Epithelial cell of prostate (primary cell): ENCODE measurements at regions not wholly inside any gene's neighbourhood (a gene's known extent, or its start where the extent isn't known, plus 50 kb on each side); places are given as distances from the start of the nearest gene placed in this dataset.

Experiments used
- DNase-seq: peaks from one replicate; pipeline ENCODE4 v3.0.0-alpha.2; 2011; ENCODE audit warnings: low read depth, low spot score
- H3K27ac ChIP-seq: fragments of 450-650 bp; 2 replicates; pipeline ENCODE4 v1.5.1; 2017; ENCODE audit warnings: mild to moderate bottlenecking

GRCh38 chr6:21840428-21840827 lies 246.9 kb downstream of the SOX4 start:
- DNase-seq = no peak
- H3K27ac ChIP-seq = peak overlapping the region; percentile 70

GRCh38 chr6:21842875-21843645 lies 249.5 kb downstream of the SOX4 start:
- DNase-seq = no peak

GRCh38 chr6:21844120-21844917 lies 250.8 kb downstream of the SOX4 start:
- H3K27ac ChIP-seq = no peak overlapping the region
- no peak for DNase-seq

More at GRCh38 chr6:21842875-21843645, 249.5 kb downstream of the SOX4 start:
- H3K27ac ChIP-seq = no peak overlapping the region

- no peak overlapping the region for H3K27ac ChIP-seq
- DNase-seq = no peak
Measured at GRCh38 chr6:21845018-21845417, 251.5 kb downstream of the SOX4 start.

GRCh38 chr6:21845439-21846140 lies 252.0 kb downstream of the SOX4 start:
- DNase-seq = no peak
- H3K27ac ChIP-seq = no peak overlapping the region

- H3K27ac ChIP-seq = no peak overlapping the region
- DNase-seq = no peak
Measured at GRCh38 chr6:21846541-21847451, 253.2 kb downstream of the SOX4 start.

GRCh38 chr6:21847711-21848480 lies 254.3 kb downstream of the SOX4 start:
- no peak overlapping the region for H3K27ac ChIP-seq
- no peak for DNase-seq

- no peak for DNase-seq
- H3K27ac ChIP-seq = no peak overlapping the region
Measured at GRCh38 chr6:21850691-21851090, 257.1 kb downstream of the SOX4 start.

GRCh38 chr6:21855811-21856455 lies 262.4 kb downstream of the SOX4 start:
- no peak for DNase-seq
- peak overlapping the region; percentile 94 for H3K27ac ChIP-seq

GRCh38 chr6:21856456-21856825 lies 262.9 kb downstream of the SOX4 start:
- peak overlapping the region; percentile 94 for H3K27ac ChIP-seq
- DNase-seq = peak; percentile 88

GRCh38 chr6:21856844-21857243 lies 263.3 kb downstream of the SOX4 start:
- DNase-seq = peak; percentile 85
- H3K27ac ChIP-seq = peak overlapping the region; percentile 94

- no peak for DNase-seq
- no peak overlapping the region for H3K27ac ChIP-seq
Measured at GRCh38 chr6:21858076-21858475, 264.5 kb downstream of the SOX4 start.

- H3K27ac ChIP-seq = no peak overlapping the region
- no peak for DNase-seq
Measured at GRCh38 chr6:21859193-21859735, 265.7 kb downstream of the SOX4 start.

GRCh38 chr6:21861942-21862341 lies 268.4 kb downstream of the SOX4 start:
- H3K27ac ChIP-seq = no peak overlapping the region
- DNase-seq = no peak

- DNase-seq = no peak
- H3K27ac ChIP-seq = no peak overlapping the region
Measured at GRCh38 chr6:21864206-21864605, 270.7 kb downstream of the SOX4 start.

- no peak overlapping the region for H3K27ac ChIP-seq
- no peak for DNase-seq
Measured at GRCh38 chr6:21868226-21868625, 274.7 kb downstream of the SOX4 start.

- DNase-seq = peak; percentile 83
Measured at GRCh38 chr6:21869085-21869771, 275.7 kb downstream of the SOX4 start.

More at GRCh38 chr6:21869085-21869771, 275.7 kb downstream of the SOX4 start:
- H3K27ac ChIP-seq = peak overlapping the region; percentile 56
